CD4-positive, alpha-beta T cell treated with Interleukin-12 subunit alpha and Interleukin-12 subunit beta, for 1 hour (primary cell): ENCODE measurements at regions not wholly inside any gene's neighbourhood (a gene's known extent, or its start where the extent isn't known, plus 50 kb on each side); places are given as distances from the start of the nearest gene placed in this dataset.

Experiments used
- DNase-seq: peaks from one replicate; pipeline ENCODE4 v3.0.0-alpha.2; 2020

DNA sequence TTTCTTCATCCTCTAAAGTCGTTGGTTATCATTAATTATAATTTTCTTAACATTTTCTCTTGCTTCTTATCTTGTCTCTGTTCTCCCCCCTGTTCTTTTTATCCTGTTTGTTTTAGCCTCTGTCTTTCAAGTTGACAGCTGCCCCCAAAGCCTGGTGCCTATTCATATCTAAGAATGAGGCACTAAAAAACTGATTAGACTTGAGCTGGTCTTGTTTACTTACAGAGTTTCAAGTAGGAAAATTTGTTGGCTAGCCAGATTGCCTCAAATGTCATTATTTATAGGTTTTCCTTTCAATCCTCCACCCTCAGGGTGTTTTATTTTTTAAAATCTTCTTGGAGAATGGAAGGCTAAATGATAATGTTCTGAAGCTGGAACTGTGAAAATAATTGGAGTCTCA is 236.0 kb downstream of the UTP18 start:
- DNase-seq = no peak

DNA sequence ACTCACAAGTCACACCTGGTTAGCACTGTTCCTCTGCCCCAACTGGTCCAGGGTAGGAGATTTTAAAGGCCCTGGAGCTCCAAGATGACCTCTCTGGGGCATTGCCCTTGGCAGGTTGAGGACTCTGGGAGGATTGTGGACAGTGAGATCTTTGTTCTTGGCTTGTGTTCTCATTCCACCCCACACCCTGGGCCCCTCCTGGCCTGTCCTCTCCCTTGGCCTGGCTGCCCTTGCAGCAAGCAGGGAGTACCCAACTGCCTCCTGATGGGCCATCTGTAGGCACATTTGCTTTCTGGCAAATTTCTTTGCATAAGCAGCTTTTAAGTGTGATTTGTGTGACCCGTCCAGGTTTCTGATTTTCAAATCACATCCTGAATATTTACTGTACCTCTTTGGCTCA is 239.6 kb downstream of the UTP18 start:
- no peak for DNase-seq

DNA sequence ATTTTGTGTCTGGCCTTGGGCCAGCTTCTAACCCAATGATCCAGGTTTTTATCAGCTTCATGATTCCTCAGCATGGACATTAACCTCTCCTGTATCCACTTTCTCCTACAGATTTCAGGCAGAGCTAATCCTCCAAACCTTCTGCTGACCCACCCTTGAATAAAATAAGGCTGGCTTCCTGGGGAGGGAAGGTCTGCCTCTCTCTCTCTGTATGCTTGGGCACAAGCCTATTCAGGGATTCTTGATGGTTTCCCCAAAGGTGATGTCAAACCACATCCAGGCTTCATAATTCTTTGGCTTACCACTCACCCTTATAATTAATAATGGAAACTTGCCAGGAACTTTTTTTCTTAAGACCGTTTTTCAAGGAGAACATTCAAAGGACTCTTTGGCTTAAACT is 240.1 kb downstream of the UTP18 start:
- DNase-seq = no peak

DNA sequence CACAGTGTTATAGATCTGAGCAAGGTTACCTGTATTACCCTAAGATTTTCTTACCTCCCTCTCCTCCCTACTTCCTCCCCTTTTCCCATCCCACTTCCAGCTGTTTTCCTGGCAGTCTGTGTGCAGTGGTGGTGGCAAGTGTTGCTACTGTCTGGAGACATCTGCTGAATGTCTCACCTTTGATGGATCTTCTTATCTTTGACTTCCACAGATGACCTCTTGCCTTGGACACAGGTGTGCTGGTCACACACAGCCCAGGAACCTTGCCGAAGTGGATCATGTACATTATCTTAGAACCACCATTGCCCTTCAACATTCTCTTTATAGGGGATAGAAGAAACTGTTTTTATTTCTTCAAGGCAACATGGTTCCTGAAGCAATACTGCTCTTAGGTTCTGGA is 245.1 kb downstream of the UTP18 start:
- DNase-seq = no peak

GRCh38 chr17:51507444-51507843 is 247.1 kb downstream of the UTP18 start:
- no peak for DNase-seq

- DNase-seq = no peak
Measured at GRCh38 chr17:51508048-51508447, 247.7 kb downstream of the UTP18 start.

- DNase-seq = no peak
Measured at GRCh38 chr17:51510940-51511339, 250.6 kb downstream of the UTP18 start.

- DNase-seq = no peak
Measured at GRCh38 chr17:51512220-51512907, 252.0 kb downstream of the UTP18 start.

- DNase-seq = no peak
Measured at GRCh38 chr17:51516924-51517323, 256.6 kb downstream of the UTP18 start.

GRCh38 chr17:51524524-51524923 is 264.2 kb downstream of the UTP18 start:
- DNase-seq = no peak

- no peak for DNase-seq
Measured at GRCh38 chr17:51526507-51526906, 266.2 kb downstream of the UTP18 start.

DNA sequence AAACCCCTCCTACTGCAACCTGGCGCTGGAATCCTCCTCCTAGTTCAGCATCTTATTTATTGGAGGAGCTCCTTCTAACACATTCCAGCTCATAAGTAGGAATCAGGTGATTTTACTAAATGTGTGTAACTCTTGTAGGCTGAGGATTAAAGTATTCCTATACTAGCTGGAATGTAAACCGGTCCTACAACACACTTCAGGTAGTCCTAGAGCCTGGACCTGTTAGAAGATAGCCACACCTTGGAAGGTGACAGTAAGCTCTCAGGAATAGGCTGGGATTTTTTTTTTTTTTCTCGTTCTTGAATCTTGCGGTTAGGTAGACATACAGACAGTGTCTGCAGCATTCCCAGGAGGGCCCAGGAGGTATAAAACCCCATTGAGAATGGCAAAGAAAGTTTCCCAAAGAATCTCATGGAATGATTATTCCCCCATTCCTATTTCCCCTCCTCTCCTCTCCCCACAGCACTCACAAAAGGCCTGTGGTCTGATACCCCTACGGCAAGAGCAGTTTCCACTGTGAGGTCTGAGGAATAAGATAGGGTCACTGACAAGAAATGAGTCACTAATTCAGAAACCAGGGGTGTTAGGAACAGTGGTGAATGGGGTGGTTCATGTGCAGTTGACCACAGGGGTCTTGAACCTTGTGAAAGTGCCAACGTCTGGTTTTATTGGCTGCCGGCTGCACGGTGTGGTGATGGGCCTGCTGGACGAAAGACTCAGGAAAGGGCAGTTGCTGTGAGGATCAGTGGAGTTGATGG is 267.1 kb downstream of the UTP18 start:
- no peak for DNase-seq

- no peak for DNase-seq
Measured at GRCh38 chr17:51528111-51528510, 267.8 kb downstream of the UTP18 start.

DNA sequence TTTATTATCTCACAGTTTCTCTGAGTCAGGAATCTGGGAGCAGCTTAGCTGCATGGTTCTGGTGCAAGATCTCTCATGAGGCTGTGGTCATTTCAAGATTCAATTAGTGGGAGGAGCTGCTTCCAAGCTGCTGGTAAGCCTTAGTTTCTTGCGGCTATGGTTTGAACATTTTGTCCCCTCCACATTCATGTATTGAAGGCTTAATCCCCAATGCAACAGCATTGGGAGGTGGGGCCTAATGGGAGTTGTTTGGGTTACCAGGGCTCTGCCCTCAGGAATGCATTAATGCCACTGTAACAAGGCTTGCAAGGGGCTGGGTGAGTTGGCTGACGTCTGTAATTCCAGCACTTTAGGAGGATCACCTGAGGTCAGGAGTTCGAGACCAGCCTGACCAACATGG is 272.9 kb downstream of the UTP18 start:
- no peak for DNase-seq

- DNase-seq = no peak
Measured at GRCh38 chr17:51533821-51534220, 273.5 kb downstream of the UTP18 start.

- DNase-seq = no peak
Measured at GRCh38 chr17:51536627-51537026, 276.3 kb downstream of the UTP18 start.

DNA sequence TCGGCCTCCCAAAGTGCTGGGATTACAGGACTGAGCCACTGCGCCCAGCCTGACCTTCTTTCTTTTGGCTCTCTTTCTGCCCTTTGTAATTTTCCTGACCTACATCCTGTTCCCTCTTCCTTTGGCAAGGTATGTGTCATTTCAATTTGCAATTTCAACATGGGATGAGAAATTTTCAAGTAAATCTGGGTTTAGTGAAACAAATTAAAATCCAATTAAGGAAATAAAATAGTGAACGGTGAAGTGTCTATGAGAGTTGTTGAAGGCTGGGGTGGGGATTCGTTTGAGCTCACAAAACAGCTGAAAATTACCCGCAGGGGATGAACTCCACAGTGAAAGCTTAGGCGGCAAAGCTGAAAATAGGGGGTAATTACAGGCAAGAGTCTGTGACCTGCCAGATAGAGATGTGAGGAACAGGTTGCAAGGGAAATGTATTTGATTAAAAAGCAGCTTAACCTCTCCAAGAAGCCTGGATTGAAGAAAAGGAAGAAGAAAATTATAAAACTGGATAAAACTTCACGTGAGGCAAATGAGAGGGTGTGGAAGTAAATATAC is 277.7 kb downstream of the UTP18 start:
- DNase-seq = no peak

GRCh38 chr17:51540151-51540550 is 279.8 kb downstream of the UTP18 start:
- peak; percentile 2 for DNase-seq

- DNase-seq = no peak
Measured at GRCh38 chr17:51541215-51541614, 280.9 kb downstream of the UTP18 start.

- DNase-seq = no peak
Measured at GRCh38 chr17:51546114-51546513, 285.8 kb downstream of the UTP18 start.

GRCh38 chr17:51548125-51548524 is 287.8 kb downstream of the UTP18 start:
- no peak for DNase-seq

DNA sequence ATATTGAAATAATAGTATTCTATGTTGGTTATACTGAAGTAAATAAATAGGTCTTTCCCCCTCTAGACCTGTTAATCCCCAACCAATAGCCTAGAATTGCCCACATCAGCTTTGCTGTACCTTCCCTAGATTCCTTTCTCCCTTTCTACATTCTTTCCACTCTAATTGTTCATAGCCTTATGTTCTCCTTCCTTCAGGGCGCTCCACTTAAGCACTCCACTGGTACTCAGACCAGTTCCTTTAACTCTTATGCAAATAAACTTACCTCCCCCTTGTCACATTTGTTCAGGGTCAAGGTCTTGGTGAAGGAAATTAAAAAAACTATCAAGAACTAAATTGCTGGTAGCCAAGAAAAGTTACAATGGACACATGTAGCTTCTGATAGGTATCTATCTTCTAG is 294.8 kb downstream of the UTP18 start:
- DNase-seq = no peak

DNA sequence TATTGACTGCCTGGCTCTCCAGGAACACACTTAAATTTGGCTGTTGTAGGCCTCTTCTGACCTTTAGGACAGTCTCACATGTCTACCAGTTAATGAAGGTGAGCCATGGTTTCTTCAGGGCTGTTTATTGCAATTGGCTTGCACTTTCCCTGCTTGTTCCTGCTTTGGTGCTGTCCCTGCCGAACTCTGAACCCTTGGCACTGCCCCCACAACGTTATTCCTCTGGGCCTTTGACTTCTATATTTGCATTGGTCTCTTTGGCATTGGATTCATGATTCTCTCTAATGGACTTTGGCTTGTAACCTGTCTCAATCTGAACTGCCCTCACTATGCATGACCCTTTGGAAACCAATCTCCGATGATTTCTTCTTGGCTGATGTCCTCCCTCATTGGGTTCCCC is 299.4 kb downstream of the UTP18 start:
- DNase-seq = no peak

DNA sequence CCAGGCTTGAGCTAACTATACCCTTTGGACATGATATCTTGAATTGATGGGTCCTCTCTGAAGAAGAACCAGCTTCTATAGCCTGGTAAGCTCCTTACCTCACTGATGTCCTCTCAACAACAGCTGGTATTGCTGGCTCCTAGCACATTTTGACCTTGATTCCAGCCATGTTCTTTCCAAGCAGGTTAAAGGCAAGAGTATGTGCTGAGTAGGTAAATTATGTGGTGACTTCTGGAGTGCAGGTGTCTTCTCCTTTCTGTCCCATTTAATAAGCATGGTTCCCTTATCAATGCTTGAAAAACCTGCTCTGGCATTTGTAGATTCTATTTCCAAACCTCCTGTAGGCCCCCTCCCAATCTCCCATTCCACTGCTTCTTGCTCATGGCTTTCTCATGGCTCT is 300.1 kb downstream of the UTP18 start:
- no peak for DNase-seq
